HepG2 (cell line): ENCODE measurements at regions not wholly inside any gene's neighbourhood (a gene's known extent, or its start where the extent isn't known, plus 50 kb on each side); places are given as distances from the start of the nearest gene placed in this dataset.

Experiments
- ATAC-seq: fragments of 200-7000 bp; cut with Tn5 transposase; 3 replicates; pipeline ENCODE4 v1.9.1; 2020; ENCODE audit warnings: mild to moderate bottlenecking, moderate library complexity
- BruUV-seq: library from RNA; stranded (reverse); fragments of 400-500 nt; replicated peaks from 2 replicates; lab custom pipeline; 2021; lab: Mats Ljungman, UMichigan
- CTCF ChIA-PET: fragments of 300-600 bp; formaldehyde crosslinking; extraction: SDS; loops from one replicate; lab custom pipeline; 2021; ENCODE audit warnings: low total read pairs, inconsistent platforms, low intra/inter-chr PET ratio; lab: Yijun Ruan, JAX
- POLR2A ChIA-PET: fragments of 350-600 bp; sonication (Branson Sonifier 250); formaldehyde crosslinking; loops from one replicate; lab custom pipeline; 2020; ENCODE audit warnings: antibody characterized with exemption, inconsistent platforms; lab: Yijun Ruan, JAX
- DNase-seq: peaks from one replicate; pipeline ENCODE4 v3.0.0-alpha.2; 2015; ENCODE audit warnings: low spot score
- FAIRE-seq: peaks from 3 replicates; lab custom pipeline; 2011; peaks lifted over from hg19 to GRCh38; lab: Jason Lieb, UNC
- H2AFZ ChIP-seq: one replicate; pipeline ENCODE4 v1.6.1; 2011; ENCODE audit warnings: low read length, inconsistent platforms
- H3K27ac ChIP-seq: fragments of 300-600 bp; 3 replicates; pipeline ENCODE4 v1.8.0; 2011; ENCODE audit warnings: mixed run types, mild to moderate bottlenecking, mixed read lengths, low read length, inconsistent platforms; ENCODE audit not compliant: insufficient read depth; ENCODE audit errors: extremely low read length
- H3K27me3 ChIP-seq, 2 experiments: fragments of 200-600 bp in 1 of 2; 2 replicates in 1 of 2; 3 replicates in 1 of 2; pipeline versions ENCODE4 v1.6.0 to v1.8.0; 2011; ENCODE audit warnings: low read length in 2 of 2, mild to moderate bottlenecking in 2 of 2, moderate library complexity in 2 of 2, inconsistent platforms in 1 of 2; ENCODE audit not compliant: insufficient read depth in 2 of 2, control insufficient read depth in 1 of 2
- H3K36me3 ChIP-seq, 2 experiments: fragments of 200-600 bp in 1 of 2; replicated peaks in 1 of 2; 2 replicates in 1 of 2; 3 replicates in 1 of 2; pipeline versions ENCODE4 v1.5.1 to v1.8.0; 2011; ENCODE audit warnings: low read length in 2 of 2, inconsistent platforms in 1 of 2; ENCODE audit not compliant: insufficient read depth in 2 of 2, control insufficient read depth in 1 of 2
- H3K4me1 ChIP-seq: 2 replicates; pipeline ENCODE4 v1.5.1; 2012; ENCODE audit warnings: low read length, inconsistent platforms; ENCODE audit not compliant: insufficient read depth
- H3K4me2 ChIP-seq: 2 replicates; pipeline ENCODE4 v1.6.0; 2011; ENCODE audit warnings: low read depth, low read length, inconsistent platforms
- H3K4me3 ChIP-seq, 3 experiments: fragments of 200-600 bp in 1 of 3; sonication (generic), shearing (Covaris generic) in 1 of 3; replicated peaks in 1 of 3; 2 replicates each; pipeline ENCODE4 v1.5.1; 2011 to 2016; ENCODE audit warnings: low read length in 3 of 3, inconsistent platforms in 2 of 3, low read depth in 2 of 3, mild to moderate bottlenecking in 2 of 3, control low read depth in 1 of 3, mixed read lengths in 1 of 3; ENCODE audit not compliant: insufficient read depth in 1 of 3
- H3K79me2 ChIP-seq: one replicate; pipeline ENCODE4 v1.6.1; 2011; ENCODE audit warnings: low read length, inconsistent platforms; ENCODE audit not compliant: insufficient read depth
- H3K9ac ChIP-seq: 2 replicates; pipeline ENCODE4 v1.6.0; 2011; ENCODE audit warnings: mild to moderate bottlenecking, low read depth, low read length, inconsistent platforms; ENCODE audit not compliant: insufficient read depth
- H3K9me3 ChIP-seq: 2 replicates; pipeline ENCODE4 v1.5.1; 2012; ENCODE audit warnings: mild to moderate bottlenecking, low read length
- H4K20me1 ChIP-seq: 2 replicates; pipeline ENCODE4 v1.6.0; 2011; ENCODE audit warnings: inconsistent platforms, mild to moderate bottlenecking, low read length, moderate library complexity; ENCODE audit not compliant: insufficient read depth
- CENPX ChIP-seq: sonication (generic); formaldehyde crosslinking; IDR thresholded peaks from 2 replicates; pipeline ENCODE4 v1.9.0; 2021; ENCODE audit warnings: mild to moderate bottlenecking, missing genetic modification reagents, moderate library complexity
- CREB1 ChIP-seq, 2 experiments: fragments of 450-650 bp in 1 of 2; IDR thresholded peaks; 2 replicates each; pipeline ENCODE4 v1.6.1; 2016 to 2017; ENCODE audit warnings: control low read depth in 1 of 2, mild to moderate bottlenecking in 1 of 2, missing compliant biosample characterization in 1 of 2, missing genetic modification characterization in 1 of 2
- ETV5 ChIP-seq: IDR thresholded peaks from 2 replicates; pipeline ENCODE4 v1.6.1; 2018; ENCODE audit warnings: missing biosample characterization, missing genetic modification reagents, inconsistent platforms, borderline replicate concordance
- EZH2 ChIP-seq: conservative IDR thresholded peaks from 2 replicates; pipeline ENCODE4 v1.6.1; 2012; ENCODE audit warnings: mild to moderate bottlenecking, low read depth, low read length, moderate library complexity
- GLI4 ChIP-seq: sonication (generic); formaldehyde crosslinking; IDR thresholded peaks from 2 replicates; pipeline ENCODE4 v1.5.1; 2020; ENCODE audit warnings: missing genetic modification reagents, mild to moderate bottlenecking, moderate library complexity, borderline replicate concordance
- HMGA1 ChIP-seq: sonication (generic); formaldehyde crosslinking; conservative IDR thresholded peaks from 2 replicates; pipeline ENCODE4 v1.4.0; 2020; ENCODE audit warnings: missing genetic modification reagents
- MTF1 ChIP-seq: sonication (generic); formaldehyde crosslinking; IDR thresholded peaks from 2 replicates; pipeline ENCODE4 v1.5.0; 2020; ENCODE audit warnings: missing genetic modification reagents
- MXD4 ChIP-seq: IDR thresholded peaks from 2 replicates; pipeline ENCODE4 v1.6.1; 2016; ENCODE audit warnings: mild to moderate bottlenecking, missing biosample characterization, missing genetic modification reagents
- PHB2 ChIP-seq: fragments of 450-650 bp; IDR thresholded peaks from 2 replicates; pipeline ENCODE4 v1.6.1; 2018; ENCODE audit not compliant: partially characterized antibody
- REPIN1 ChIP-seq: sonication (generic); formaldehyde crosslinking; IDR thresholded peaks from 2 replicates; pipeline ENCODE4 v1.8.0; 2022; ENCODE audit warnings: missing genetic modification reagents, low read depth, mild to moderate bottlenecking, borderline replicate concordance
- SNAPC4 ChIP-seq: sonication (generic); formaldehyde crosslinking; IDR thresholded peaks from 2 replicates; pipeline ENCODE4 v1.4.0; 2020; ENCODE audit warnings: mild to moderate bottlenecking, missing genetic modification reagents
- ZBTB7B ChIP-seq: sonication (generic); formaldehyde crosslinking; IDR thresholded peaks from 2 replicates; pipeline ENCODE4 v1.4.0; 2020; ENCODE audit warnings: missing genetic modification reagents
- ZNF205 ChIP-seq: IDR thresholded peaks from 2 replicates; pipeline ENCODE4 v1.6.1; 2018; ENCODE audit warnings: missing biosample characterization, missing genetic modification reagents
- ZNF224 ChIP-seq: sonication (generic); formaldehyde crosslinking; IDR thresholded peaks from 2 replicates; pipeline ENCODE4 v1.5.0; 2020; ENCODE audit warnings: mild to moderate bottlenecking, missing genetic modification reagents
- ZNF232 ChIP-seq: sonication (generic); formaldehyde crosslinking; IDR thresholded peaks from 2 replicates; pipeline ENCODE4 v1.4.0; 2020; ENCODE audit warnings: missing genetic modification reagents, borderline replicate concordance
- ZNF749 ChIP-seq: sonication (generic); formaldehyde crosslinking; IDR thresholded peaks from 2 replicates; pipeline ENCODE4 v1.8.0; 2022; ENCODE audit warnings: mild to moderate bottlenecking, missing genetic modification reagents, moderate library complexity, borderline replicate concordance
- ZSCAN9 ChIP-seq: IDR thresholded peaks from 2 replicates; pipeline ENCODE4 v1.6.1; 2016; ENCODE audit warnings: borderline replicate concordance
- WGBS: methylation state at CpG from one replicate; pipeline ENCODE4 v1.1.6; 2017; ENCODE audit warnings: low lambda C conversion rate; 5-methylcytosine and 5-hydroxymethylcytosine counted together
- in situ Hi-C: cut with HindIII; loops from 2 replicates; pipeline ENCODE4 v1.10.0; 2017; ENCODE audit warnings: low pct_unique_long_range_greater_than_20kb; ENCODE audit not compliant: extremely low pct_ligation_motif_present
- intact Hi-C: fragments of 100-400 bp; cut with micrococcal nuclease; formaldehyde crosslinking; loops from one replicate; pipeline ENCODE4 v1.10.0; 2022; ENCODE audit not compliant: unreplicated experiment
- TF ChIP-seq, protein P1 (sequence below): IDR thresholded peaks from 2 replicates; pipeline ENCODE4 v1.6.1; 2012; ENCODE audit warnings: inconsistent platforms
- TF ChIP-seq, protein P2 (sequence below): IDR thresholded peaks from 2 replicates; pipeline ENCODE4 v1.4.0; 2020; ENCODE audit warnings: mild to moderate bottlenecking, missing genetic modification reagents

GRCh38 chr14:83478741-83479140 is 1945.1 kb upstream of the SEL1L start:
- BruUV-seq: no TSS peak
- Histone ChIP-seq H3K27ac (no peak overlapping the region), H3K9ac (no peak overlapping the region), H3K79me2 (no peaks in the 10 kb centered on the region), H3K27me3 (no peaks in the 10 kb centered on the region), H3K4me3 (no peak overlapping the region), H4K20me1 (no peaks in the 10 kb centered on the region), H3K4me2 (no peak overlapping the region), H3K9me3 (peaks cover 56% of the 10 kb centered on the region), H3K4me1 (no peaks in the 10 kb centered on the region), H3K36me3 (no peaks in the 10 kb centered on the region), H2AFZ (no peak overlapping the region)
- no peak for ATAC-seq
- ChIA-PET POLR2A (no interaction called here), CTCF (no interaction called here)
- TF ChIP-seq SNAPC4 (CRISPR knock-in tag): no peak
- TF ChIP-seq REPIN1: no peak
- no peak for TF ChIP-seq CENPX (CRISPR knock-in tag)
- TF ChIP-seq, protein P1, sequence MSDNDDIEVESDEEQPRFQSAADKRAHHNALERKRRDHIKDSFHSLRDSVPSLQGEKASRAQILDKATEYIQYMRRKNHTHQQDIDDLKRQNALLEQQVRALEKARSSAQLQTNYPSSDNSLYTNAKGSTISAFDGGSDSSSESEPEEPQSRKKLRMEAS: no peak
- no peak for TF ChIP-seq EZH2
- TF ChIP-seq ZNF232: no peak
- TF ChIP-seq ZNF205: no peak
- no peak for TF ChIP-seq GLI4 (CRISPR knock-in tag)
- TF ChIP-seq ZNF224 (CRISPR knock-in tag): no peak
- no peak for TF ChIP-seq ETV5 (CRISPR knock-in tag)
- no peak for TF ChIP-seq HMGA1 (CRISPR knock-in tag)
- no peak for TF ChIP-seq ZNF749
- no peak for TF ChIP-seq CREB1 (IDR thresholded peaks at IDR 0.05)
- no peak for TF ChIP-seq CREB1 (CRISPR knock-in tag; IDR thresholded peaks at IDR 0.05)
- TF ChIP-seq ZSCAN9 (CRISPR knock-in tag): no peak
- TF ChIP-seq PHB2: no peak
- no peak for TF ChIP-seq MXD4 (CRISPR knock-in tag)
- TF ChIP-seq, protein P2, sequence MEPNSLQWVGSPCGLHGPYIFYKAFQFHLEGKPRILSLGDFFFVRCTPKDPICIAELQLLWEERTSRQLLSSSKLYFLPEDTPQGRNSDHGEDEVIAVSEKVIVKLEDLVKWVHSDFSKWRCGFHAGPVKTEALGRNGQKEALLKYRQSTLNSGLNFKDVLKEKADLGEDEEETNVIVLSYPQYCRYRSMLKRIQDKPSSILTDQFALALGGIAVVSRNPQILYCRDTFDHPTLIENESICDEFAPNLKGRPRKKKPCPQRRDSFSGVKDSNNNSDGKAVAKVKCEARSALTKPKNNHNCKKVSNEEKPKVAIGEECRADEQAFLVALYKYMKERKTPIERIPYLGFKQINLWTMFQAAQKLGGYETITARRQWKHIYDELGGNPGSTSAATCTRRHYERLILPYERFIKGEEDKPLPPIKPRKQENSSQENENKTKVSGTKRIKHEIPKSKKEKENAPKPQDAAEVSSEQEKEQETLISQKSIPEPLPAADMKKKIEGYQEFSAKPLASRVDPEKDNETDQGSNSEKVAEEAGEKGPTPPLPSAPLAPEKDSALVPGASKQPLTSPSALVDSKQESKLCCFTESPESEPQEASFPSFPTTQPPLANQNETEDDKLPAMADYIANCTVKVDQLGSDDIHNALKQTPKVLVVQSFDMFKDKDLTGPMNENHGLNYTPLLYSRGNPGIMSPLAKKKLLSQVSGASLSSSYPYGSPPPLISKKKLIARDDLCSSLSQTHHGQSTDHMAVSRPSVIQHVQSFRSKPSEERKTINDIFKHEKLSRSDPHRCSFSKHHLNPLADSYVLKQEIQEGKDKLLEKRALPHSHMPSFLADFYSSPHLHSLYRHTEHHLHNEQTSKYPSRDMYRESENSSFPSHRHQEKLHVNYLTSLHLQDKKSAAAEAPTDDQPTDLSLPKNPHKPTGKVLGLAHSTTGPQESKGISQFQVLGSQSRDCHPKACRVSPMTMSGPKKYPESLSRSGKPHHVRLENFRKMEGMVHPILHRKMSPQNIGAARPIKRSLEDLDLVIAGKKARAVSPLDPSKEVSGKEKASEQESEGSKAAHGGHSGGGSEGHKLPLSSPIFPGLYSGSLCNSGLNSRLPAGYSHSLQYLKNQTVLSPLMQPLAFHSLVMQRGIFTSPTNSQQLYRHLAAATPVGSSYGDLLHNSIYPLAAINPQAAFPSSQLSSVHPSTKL: no peak
- TF ChIP-seq MTF1 (CRISPR knock-in tag): no peak
- TF ChIP-seq ZBTB7B (CRISPR knock-in tag): no peak
- in situ Hi-C loops: no loop called here
- FAIRE-seq: no peak
- DNase-seq: no peak
- intact Hi-C loops: no loop called here
- 15% methylated on average over 6 of the region's 6 CpGs for WGBS
